ENCODE measurements at regions not wholly inside any gene's neighbourhood (a gene's known extent, or its start where the extent isn't known, plus 50 kb on each side); places are given as distances from the start of the nearest gene placed in this dataset.
"Not testable (repeated sequence)": the region's sequence is repeated elsewhere in the genome, so short reads cannot be mapped to it uniquely, and the experiment has no call there.

- no peak for DNase-seq (ENCODE audit: unreplicated experiment)
- TF ChIP-seq, protein P1, sequence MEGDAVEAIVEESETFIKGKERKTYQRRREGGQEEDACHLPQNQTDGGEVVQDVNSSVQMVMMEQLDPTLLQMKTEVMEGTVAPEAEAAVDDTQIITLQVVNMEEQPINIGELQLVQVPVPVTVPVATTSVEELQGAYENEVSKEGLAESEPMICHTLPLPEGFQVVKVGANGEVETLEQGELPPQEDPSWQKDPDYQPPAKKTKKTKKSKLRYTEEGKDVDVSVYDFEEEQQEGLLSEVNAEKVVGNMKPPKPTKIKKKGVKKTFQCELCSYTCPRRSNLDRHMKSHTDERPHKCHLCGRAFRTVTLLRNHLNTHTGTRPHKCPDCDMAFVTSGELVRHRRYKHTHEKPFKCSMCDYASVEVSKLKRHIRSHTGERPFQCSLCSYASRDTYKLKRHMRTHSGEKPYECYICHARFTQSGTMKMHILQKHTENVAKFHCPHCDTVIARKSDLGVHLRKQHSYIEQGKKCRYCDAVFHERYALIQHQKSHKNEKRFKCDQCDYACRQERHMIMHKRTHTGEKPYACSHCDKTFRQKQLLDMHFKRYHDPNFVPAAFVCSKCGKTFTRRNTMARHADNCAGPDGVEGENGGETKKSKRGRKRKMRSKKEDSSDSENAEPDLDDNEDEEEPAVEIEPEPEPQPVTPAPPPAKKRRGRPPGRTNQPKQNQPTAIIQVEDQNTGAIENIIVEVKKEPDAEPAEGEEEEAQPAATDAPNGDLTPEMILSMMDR (IDR thresholded peaks at IDR 0.05; ENCODE audit: unreplicated experiment) = no peak
- no peaks in the 10 kb centered on the region for H3K4me1 Mint-ChIP-seq (ENCODE audit: insufficient read depth, unreplicated experiment)
- POLR2A ChIA-PET = interaction anchor here (0.6 kb wide), 1 partner anchor 21 kb away, joined by 3 read pairs; no protein-coding TSS in a partner anchor
- CTCF ChIA-PET = interaction anchor here (1.6 kb wide), 1 partner anchor 10 kb away, joined by 5 read pairs; no protein-coding TSS in a partner anchor
- H3K9me3 Mint-ChIP-seq (ENCODE audit: unreplicated experiment) = peaks cover 6% of the 10 kb centered on the region
- no peaks in the 10 kb centered on the region for H3K27me3 Mint-ChIP-seq (ENCODE audit: insufficient read depth, unreplicated experiment)
- H3K36me3 Mint-ChIP-seq (ENCODE audit: insufficient read depth, unreplicated experiment) = no peaks in the 10 kb centered on the region
- no peak overlapping the region for H3K27ac Mint-ChIP-seq (ENCODE audit: low read depth, unreplicated experiment)
- intact Hi-C loops (cut with micrococcal nuclease) = no loop called here
- BruUV-seq (replicated peaks) = no TSS peak
- H3K4me3 Mint-ChIP-seq (ENCODE audit: unreplicated experiment) = no peak overlapping the region
Measured at GRCh38 chr12:68393417-68393816, 61.3 kb upstream of the MDM1 start.

GRCh38 chr12:68397566-68398158 lies 65.5 kb upstream of the MDM1 start:
- CTCF ChIA-PET = interaction anchor here (0.5 kb wide), 1 partner anchor 89 kb away, joined by 3 read pairs; no protein-coding TSS in a partner anchor
- no peaks in the 10 kb centered on the region for H3K4me1 Mint-ChIP-seq (ENCODE audit: insufficient read depth, unreplicated experiment)
- no peak for DNase-seq (ENCODE audit: unreplicated experiment)
- H3K36me3 Mint-ChIP-seq (ENCODE audit: insufficient read depth, unreplicated experiment) = peaks cover 7% of the 10 kb centered on the region
- TF ChIP-seq, protein P1 (IDR thresholded peaks at IDR 0.05; ENCODE audit: unreplicated experiment) = no peak
- intact Hi-C loops (cut with micrococcal nuclease) = no loop called here
- no TSS peak for BruUV-seq (replicated peaks)
- H3K4me3 Mint-ChIP-seq (ENCODE audit: unreplicated experiment) = no peak overlapping the region
- H3K9me3 Mint-ChIP-seq (ENCODE audit: unreplicated experiment) = peaks cover 6% of the 10 kb centered on the region
- POLR2A ChIA-PET = no interaction called here
- no peak overlapping the region for H3K27ac Mint-ChIP-seq (ENCODE audit: low read depth, unreplicated experiment)
- no peaks in the 10 kb centered on the region for H3K27me3 Mint-ChIP-seq (ENCODE audit: insufficient read depth, unreplicated experiment)

- H3K4me1 Mint-ChIP-seq (ENCODE audit: insufficient read depth, unreplicated experiment); H3K27ac Mint-ChIP-seq (ENCODE audit: low read depth, unreplicated experiment); H3K4me3 Mint-ChIP-seq (ENCODE audit: unreplicated experiment); H3K9me3 Mint-ChIP-seq (ENCODE audit: unreplicated experiment); BruUV-seq (replicated peaks); CTCF ChIA-PET; H3K27me3 Mint-ChIP-seq (ENCODE audit: insufficient read depth, unreplicated experiment); intact Hi-C loops (cut with micrococcal nuclease); DNase-seq (ENCODE audit: unreplicated experiment); POLR2A ChIA-PET; H3K36me3 Mint-ChIP-seq (ENCODE audit: insufficient read depth, unreplicated experiment): not testable (repeated sequence)
Measured at GRCh38 chr12:68398689-68399088, 66.5 kb upstream of the MDM1 start.

DNA sequence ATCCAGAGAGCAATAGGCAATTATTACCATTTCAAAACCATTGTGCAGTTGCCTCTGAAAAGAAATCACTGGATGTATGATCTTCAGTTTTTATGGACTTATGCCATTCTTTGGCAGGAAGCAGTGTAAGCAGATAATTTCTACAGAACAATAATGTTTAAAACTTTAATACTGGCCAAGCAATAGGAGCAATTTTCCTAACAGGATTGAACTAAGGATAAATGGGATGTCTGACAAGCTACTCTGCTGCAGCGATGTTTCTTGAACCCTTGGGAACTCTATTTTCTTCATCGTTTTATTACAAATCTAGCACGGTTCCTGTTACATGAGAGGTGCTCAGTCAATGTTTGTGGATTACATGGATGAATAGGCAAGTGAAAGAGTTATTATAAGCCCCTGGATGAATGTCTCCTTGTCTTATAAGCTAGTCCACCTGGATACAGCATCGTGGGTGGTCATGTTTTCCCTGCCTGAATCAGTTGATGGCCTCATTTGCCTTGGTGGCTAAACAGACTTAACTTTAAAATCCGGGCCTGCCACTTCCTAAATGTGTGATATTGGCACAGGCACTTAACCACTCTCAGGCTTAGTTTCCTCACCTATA lies 68.2 kb upstream of the MDM1 start:
- no TSS peak for BruUV-seq (replicated peaks)
- H3K4me3 Mint-ChIP-seq (ENCODE audit: unreplicated experiment) = no peak overlapping the region
- CTCF ChIA-PET = interaction anchor here (1.2 kb wide), 1 partner anchor 35 kb away, joined by 4 read pairs; no protein-coding TSS in a partner anchor
- H3K9me3 Mint-ChIP-seq (ENCODE audit: unreplicated experiment) = peaks cover 6% of the 10 kb centered on the region
- peaks cover 2% of the 10 kb centered on the region for H3K4me1 Mint-ChIP-seq (ENCODE audit: insufficient read depth, unreplicated experiment)
- H3K27me3 Mint-ChIP-seq (ENCODE audit: insufficient read depth, unreplicated experiment) = no peaks in the 10 kb centered on the region
- intact Hi-C loops (cut with micrococcal nuclease) = no loop called here
- no peak for DNase-seq (ENCODE audit: unreplicated experiment)
- POLR2A ChIA-PET = no interaction called here
- no peak overlapping the region for H3K27ac Mint-ChIP-seq (ENCODE audit: low read depth, unreplicated experiment)
- TF ChIP-seq, protein P1 (IDR thresholded peaks at IDR 0.05; ENCODE audit: unreplicated experiment) = no peak
- peaks cover 7% of the 10 kb centered on the region for H3K36me3 Mint-ChIP-seq (ENCODE audit: insufficient read depth, unreplicated experiment)

Measured in MCF 10A (cell line).